B cell (primary cell): ENCODE measurements at regions not wholly inside any gene's neighbourhood (a gene's known extent, or its start where the extent isn't known, plus 50 kb on each side); places are given as distances from the start of the nearest gene placed in this dataset.

Experiments
- ATAC-seq: fragments of 200-7000 bp; cut with Tn5 transposase; one replicate; pipeline ENCODE4 v1.10.0; 2021; ENCODE audit warnings: low read depth, mild to moderate bottlenecking, moderate number of reproducible peaks, moderate library complexity
- CTCF ChIA-PET: fragments of 350-600 bp; sonication (Branson Sonifier 250); formaldehyde crosslinking; loops from one replicate; lab custom pipeline; 2021; ENCODE audit warnings: antibody characterized with exemption, inconsistent platforms; lab: Charles Lee
- POLR2A ChIA-PET: fragments of 350-600 bp; sonication (Branson Sonifier 250); formaldehyde crosslinking; loops from one replicate; lab custom pipeline; 2021; ENCODE audit warnings: antibody characterized with exemption; lab: Charles Lee
- DNase-seq: peaks from one replicate; pipeline ENCODE4 v3.0.0; 2013
- H2AFZ ChIP-seq: 2 replicates; pipeline ENCODE4 v1.6.1; 2012; ENCODE audit warnings: mild to moderate bottlenecking, low read depth, low read length; ENCODE audit not compliant: insufficient read depth, poor library complexity, severe bottlenecking
- H3K27ac ChIP-seq, 2 donors: 1 replicate in 1 of 2; 2 replicates in 1 of 2; pipeline ENCODE4 v1.5.1; 2012 to 2013; ENCODE audit warnings: low read length in 2 of 2, mild to moderate bottlenecking in 2 of 2, moderate library complexity in 1 of 2
- H3K27me3 ChIP-seq, 4 experiments: fragments of 200-600 bp in 1 of 4; sonication (generic) in 1 of 4; replicated peaks in 1 of 4; 1 replicate in 2 of 4; 2 replicates in 2 of 4; pipeline versions ENCODE4 v1.6.1 to v1.7.0; 2013 to 2016; ENCODE audit warnings: low read length in 3 of 4, mild to moderate bottlenecking in 2 of 4, mixed read lengths in 1 of 4, moderate library complexity in 1 of 4; ENCODE audit not compliant: insufficient read depth in 4 of 4, control insufficient read depth in 3 of 4; ENCODE audit errors: control extremely low read depth in 1 of 4
- H3K36me3 ChIP-seq, 2 experiments: replicated peaks in 1 of 2; 1 replicate in 1 of 2; 2 replicates in 1 of 2; pipeline versions ENCODE4 v1.6.1 to v1.7.1; 2013; ENCODE audit warnings: low read length in 1 of 2; ENCODE audit not compliant: insufficient read depth in 2 of 2, control insufficient read depth in 1 of 2; ENCODE audit errors: control extremely low read depth in 1 of 2, extremely low read depth in 1 of 2
- H3K4me1 ChIP-seq, 2 donors: fragments of 200-600 bp in 1 of 2; sonication (generic) in 1 of 2; 1 replicate in 1 of 2; 2 replicates in 1 of 2; pipeline versions ENCODE4 v1.5.1 to v1.6.1; 2013 to 2017; ENCODE audit warnings: low read length in 2 of 2; ENCODE audit not compliant: control insufficient read depth in 2 of 2, insufficient read depth in 2 of 2
- H3K4me2 ChIP-seq: replicated peaks from 2 replicates; pipeline ENCODE3; 2012; ENCODE audit warnings: mild to moderate bottlenecking, low read depth, low read length; ENCODE audit not compliant: poor library complexity, severe bottlenecking
- H3K4me3 ChIP-seq, 5 experiments: fragments of 200-600 bp in 1 of 5; sonication (generic) in 1 of 5; 1 replicate in 3 of 5; 2 replicates in 2 of 5; pipeline versions ENCODE4 v1.5.1 to v1.7.0; 2011 to 2016; ENCODE audit warnings: low read length in 4 of 5, mild to moderate bottlenecking in 4 of 5, low read depth in 2 of 5, control low read depth in 1 of 5, moderate library complexity in 1 of 5; ENCODE audit not compliant: insufficient read depth in 1 of 5; ENCODE audit errors: control extremely low read depth in 1 of 5, extremely low read depth in 1 of 5
- H3K79me2 ChIP-seq: fragments of 200-600 bp; sonication (generic); one replicate; pipeline ENCODE4 v1.6.0; 2016; ENCODE audit warnings: low read length; ENCODE audit not compliant: control insufficient read depth, insufficient read depth
- H3K9ac ChIP-seq: fragments of 200-600 bp; sonication (generic); 2 replicates; pipeline ENCODE4 v1.6.1; 2017; ENCODE audit warnings: mild to moderate bottlenecking, low read length, moderate library complexity
- H3K9me3 ChIP-seq, 3 donors: one replicate each; pipeline versions ENCODE4 v1.6.1 to v1.7.1; 2013; ENCODE audit warnings: low read length in 2 of 3; ENCODE audit not compliant: control insufficient read depth in 2 of 3, insufficient read depth in 1 of 3; ENCODE audit errors: control extremely low read depth in 1 of 3
- H4K20me1 ChIP-seq: 2 replicates; pipeline ENCODE4 v1.6.0; 2012; ENCODE audit warnings: mild to moderate bottlenecking, low read length; ENCODE audit not compliant: insufficient read depth, control insufficient read depth, poor library complexity, severe bottlenecking
- H3K27ac Mint-ChIP-seq: one replicate; pipeline ENCODE4 v1.8.0; 2021; ENCODE audit warnings: mixed read lengths
- H3K27me3 Mint-ChIP-seq: one replicate; pipeline ENCODE4 v1.8.0; 2021; ENCODE audit warnings: mixed read lengths
- H3K4me1 Mint-ChIP-seq: one replicate; pipeline ENCODE4 v1.8.0; 2021; ENCODE audit warnings: mixed read lengths
- H3K4me3 Mint-ChIP-seq: one replicate; pipeline ENCODE4 v1.8.0; 2021; ENCODE audit warnings: mixed read lengths
- H3K9me3 Mint-ChIP-seq: one replicate; pipeline ENCODE4 v1.8.0; 2022; ENCODE audit warnings: mixed read lengths; ENCODE audit not compliant: insufficient read depth
- CTCF ChIP-seq: fragments of 200-600 bp; IDR thresholded peaks from one replicate; pipeline ENCODE4 v1.8.0; 2022; ENCODE audit warnings: antibody characterized with exemption, mild to moderate bottlenecking
- EZH2 ChIP-seq: IDR thresholded peaks from 2 replicates; pipeline ENCODE4 v1.6.1; 2012; ENCODE audit warnings: borderline replicate concordance, low read depth, mild to moderate bottlenecking, moderate library complexity, low read length; ENCODE audit not compliant: insufficient read depth, poor library complexity, severe bottlenecking
- WGBS: methylation state at CpG from one replicate; pipeline ENCODE4 v1.1.5; 2013; ENCODE audit warnings: missing lambda C conversion rate; ENCODE audit not compliant: insufficient coverage; 5-methylcytosine and 5-hydroxymethylcytosine counted together
- intact Hi-C: fragments of 100-400 bp; cut with micrococcal nuclease; formaldehyde crosslinking; loops from one replicate; pipeline ENCODE4 v1.10.0; 2022

- Histone ChIP-seq H3K4me1 (no peaks in the 10 kb centered on the region), H3K79me2 (no peaks in the 10 kb centered on the region), H2AFZ (no peak overlapping the region), H3K9ac (no peak overlapping the region), H3K27ac (no peak overlapping the region), H4K20me1 (no peaks in the 10 kb centered on the region), H3K27me3 (no peaks in the 10 kb centered on the region), H3K9me3 (no peaks in the 10 kb centered on the region), H3K36me3 (no peaks in the 10 kb centered on the region), H3K4me3 (no peak overlapping the region), H3K4me2 (no peak overlapping the region)
- no peak for ATAC-seq
- intact Hi-C loops = no loop called here
- H3K27me3 Mint-ChIP-seq = no peaks in the 10 kb centered on the region
- H3K9me3 Mint-ChIP-seq = no peaks in the 10 kb centered on the region
- H3K4me1 Mint-ChIP-seq = no peaks in the 10 kb centered on the region
- no peak for DNase-seq
- WGBS = no CpG with 5 or more reads among the region's 1 CpG
- TF ChIP-seq CTCF (no peak), EZH2 (no peak)
- ChIA-PET CTCF (no interaction called here), POLR2A (no interaction called here)
- H3K4me3 Mint-ChIP-seq = no peak overlapping the region
- no peak overlapping the region for H3K27ac Mint-ChIP-seq
Measured at GRCh38 chr3:174460831-174461230, 398.3 kb upstream of the NAALADL2 start.

DNA sequence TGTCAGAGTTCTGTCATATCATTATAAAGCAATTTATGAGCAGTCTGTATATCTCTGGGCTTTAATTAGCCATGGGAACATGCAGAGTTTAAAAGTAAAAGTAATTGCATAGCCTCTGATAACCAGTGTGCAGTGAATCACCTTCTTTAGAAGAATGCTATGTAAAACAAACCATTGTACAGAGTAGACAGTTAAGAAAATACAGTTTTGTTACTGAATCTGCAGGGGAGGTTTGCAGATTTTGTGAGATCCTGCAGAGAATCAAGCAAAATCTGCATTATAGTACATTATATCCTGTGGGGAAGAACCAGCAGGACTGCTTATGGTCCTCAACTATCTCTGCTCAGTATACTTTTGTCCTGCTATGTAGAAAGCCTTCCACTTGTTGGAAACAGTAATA, 396.2 kb upstream of the NAALADL2 start:
- TF ChIP-seq EZH2 = no peak
- no peak for TF ChIP-seq CTCF
- no peak overlapping the region for H3K27ac Mint-ChIP-seq
- DNase-seq = no peak
- no peaks in the 10 kb centered on the region for H3K4me1 ChIP-seq
- intact Hi-C loops = no loop called here
- no peak overlapping the region for H3K9ac ChIP-seq
- no peaks in the 10 kb centered on the region for H3K9me3 Mint-ChIP-seq
- H3K9me3 ChIP-seq = no peaks in the 10 kb centered on the region
- no peaks in the 10 kb centered on the region for H3K27me3 ChIP-seq
- H3K79me2 ChIP-seq = no peaks in the 10 kb centered on the region
- ChIA-PET CTCF (no interaction called here), POLR2A (no interaction called here)
- no peaks in the 10 kb centered on the region for H3K27me3 Mint-ChIP-seq
- H3K36me3 ChIP-seq = no peaks in the 10 kb centered on the region
- no peak for ATAC-seq
- H4K20me1 ChIP-seq = no peaks in the 10 kb centered on the region
- H3K4me1 Mint-ChIP-seq = no peaks in the 10 kb centered on the region
- H3K4me2 ChIP-seq = no peak overlapping the region
- no peak overlapping the region for H3K27ac ChIP-seq
- no peak overlapping the region for H3K4me3 ChIP-seq
- H3K4me3 Mint-ChIP-seq = no peak overlapping the region
- no peak overlapping the region for H2AFZ ChIP-seq
